ENCODE measurements at regions not wholly inside any gene's neighbourhood (a gene's known extent, or its start where the extent isn't known, plus 50 kb on each side); places are given as distances from the start of the nearest gene placed in this dataset.

DNA sequence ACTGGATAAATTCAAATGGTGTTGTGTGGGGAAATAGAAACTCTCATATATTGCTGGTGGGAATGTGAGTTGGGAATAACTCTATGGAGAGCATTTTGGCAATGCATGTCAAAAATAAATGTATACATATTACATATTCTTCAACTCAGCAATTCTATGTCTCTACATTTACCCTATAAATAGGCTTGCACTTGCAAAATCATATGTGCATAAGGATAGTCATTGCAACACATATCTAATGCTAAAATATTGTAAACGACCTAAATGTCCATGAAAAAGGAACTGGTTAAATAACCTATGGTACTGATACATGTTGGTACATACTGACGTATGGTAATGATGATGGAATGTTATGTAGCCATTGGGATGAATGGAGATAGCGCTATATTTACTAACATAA lies 94.5 kb upstream of the CHD1 start:
- TF ChIP-seq, protein P1, sequence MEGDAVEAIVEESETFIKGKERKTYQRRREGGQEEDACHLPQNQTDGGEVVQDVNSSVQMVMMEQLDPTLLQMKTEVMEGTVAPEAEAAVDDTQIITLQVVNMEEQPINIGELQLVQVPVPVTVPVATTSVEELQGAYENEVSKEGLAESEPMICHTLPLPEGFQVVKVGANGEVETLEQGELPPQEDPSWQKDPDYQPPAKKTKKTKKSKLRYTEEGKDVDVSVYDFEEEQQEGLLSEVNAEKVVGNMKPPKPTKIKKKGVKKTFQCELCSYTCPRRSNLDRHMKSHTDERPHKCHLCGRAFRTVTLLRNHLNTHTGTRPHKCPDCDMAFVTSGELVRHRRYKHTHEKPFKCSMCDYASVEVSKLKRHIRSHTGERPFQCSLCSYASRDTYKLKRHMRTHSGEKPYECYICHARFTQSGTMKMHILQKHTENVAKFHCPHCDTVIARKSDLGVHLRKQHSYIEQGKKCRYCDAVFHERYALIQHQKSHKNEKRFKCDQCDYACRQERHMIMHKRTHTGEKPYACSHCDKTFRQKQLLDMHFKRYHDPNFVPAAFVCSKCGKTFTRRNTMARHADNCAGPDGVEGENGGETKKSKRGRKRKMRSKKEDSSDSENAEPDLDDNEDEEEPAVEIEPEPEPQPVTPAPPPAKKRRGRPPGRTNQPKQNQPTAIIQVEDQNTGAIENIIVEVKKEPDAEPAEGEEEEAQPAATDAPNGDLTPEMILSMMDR (IDR thresholded peaks at IDR 0.05) = no peak

DNA sequence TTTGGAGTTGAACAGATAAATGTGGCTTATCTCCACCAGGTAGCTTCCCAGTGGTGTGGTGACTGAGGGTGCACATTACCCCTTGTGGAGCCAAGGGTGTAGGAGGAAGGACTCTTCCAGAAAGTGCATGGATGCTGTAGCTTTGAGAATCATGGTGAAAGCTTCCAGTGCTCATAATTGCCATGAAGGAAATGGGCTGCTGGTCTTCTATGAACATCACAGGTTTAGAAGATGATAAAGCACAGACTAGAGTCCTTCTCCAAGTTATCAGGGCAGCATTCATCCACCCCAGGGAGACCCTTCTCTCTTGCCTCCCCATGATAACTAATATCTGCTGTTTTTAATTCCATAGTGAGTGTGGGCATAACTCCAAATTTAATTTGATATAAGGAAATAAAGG lies 93.4 kb upstream of the CHD1 start:
- TF ChIP-seq, protein P1 (IDR thresholded peaks at IDR 0.05) = no peak

DNA sequence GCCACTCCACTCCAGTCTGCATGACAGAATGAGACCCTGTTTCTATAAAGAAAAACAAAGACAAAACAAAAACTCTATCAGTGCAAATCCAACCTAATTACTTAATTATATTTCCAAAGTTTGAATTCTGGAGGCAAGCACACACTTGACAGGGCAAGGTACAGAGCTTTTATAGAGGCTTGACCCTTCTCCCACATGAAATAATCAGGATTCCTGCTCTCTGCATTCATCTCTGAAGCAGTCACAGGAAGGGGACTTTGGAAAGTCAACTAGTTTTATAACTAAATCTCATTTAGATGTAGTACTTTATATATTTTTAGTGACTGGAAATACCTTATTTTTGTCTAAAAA lies 91.9 kb upstream of the CHD1 start:
- TF ChIP-seq, protein P1 (IDR thresholded peaks at IDR 0.05) = no peak

DNA sequence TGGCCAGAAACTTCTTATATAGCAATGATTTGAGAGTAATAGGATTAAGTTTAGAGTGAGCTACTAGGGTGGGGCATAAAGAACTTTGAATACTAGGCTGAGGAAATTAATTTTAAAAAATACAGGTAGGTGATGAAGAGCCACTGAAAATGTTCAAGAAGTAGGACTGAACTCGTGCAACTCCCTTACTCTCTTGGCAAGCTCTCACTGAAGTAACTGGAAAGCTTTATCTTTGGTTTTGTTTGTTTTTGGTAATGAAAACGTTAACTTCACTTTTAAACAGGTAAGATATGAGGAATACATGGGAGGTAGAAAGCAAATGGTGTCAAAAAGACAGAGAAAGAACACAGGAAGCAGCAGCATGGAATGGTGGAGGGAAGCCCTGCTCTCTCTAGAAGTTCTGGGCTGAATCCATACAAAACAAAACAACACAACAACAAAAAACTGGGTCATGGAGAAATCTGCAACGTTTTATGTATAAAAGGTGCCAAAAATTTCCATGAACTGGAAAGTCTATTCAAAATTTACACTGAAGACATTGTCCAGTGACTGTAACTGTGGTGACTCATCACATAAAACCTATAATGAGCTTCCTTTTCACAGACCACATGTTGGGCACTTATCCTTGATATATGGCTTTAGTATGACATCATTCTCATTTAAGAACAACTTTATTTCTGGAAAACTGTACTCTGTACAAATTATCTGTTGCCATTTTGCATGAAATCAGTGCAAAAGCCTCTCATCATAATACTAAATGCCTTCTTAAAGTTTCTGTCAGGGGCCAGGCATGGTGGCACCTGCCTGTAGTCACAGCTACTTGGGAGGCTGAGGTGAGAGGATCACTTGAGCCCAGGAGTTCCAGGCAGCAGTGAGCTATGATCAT lies 91.2 kb upstream of the CHD1 start:
- TF ChIP-seq, protein P1 (IDR thresholded peaks at IDR 0.05) = no peak

DNA sequence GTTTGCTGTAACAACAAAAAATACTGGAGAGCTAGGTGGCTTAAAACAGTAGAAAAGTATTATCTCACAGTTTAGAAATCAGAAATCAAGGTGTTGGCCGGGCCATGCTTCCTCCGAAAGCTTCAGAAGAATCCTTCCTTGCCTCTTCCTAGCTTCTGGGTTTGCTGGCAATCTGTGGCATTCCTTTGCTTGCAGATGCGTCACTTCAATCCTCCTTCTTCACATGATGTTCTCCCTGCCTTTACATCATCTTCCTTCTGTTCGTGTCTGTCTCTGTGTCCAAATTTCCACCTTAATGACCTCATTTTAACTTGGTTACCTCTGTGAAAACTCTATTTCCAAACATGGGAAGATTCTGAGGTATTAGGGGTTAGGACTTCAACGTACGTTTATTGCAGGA lies 90.4 kb upstream of the CHD1 start:
- TF ChIP-seq, protein P1 (IDR thresholded peaks at IDR 0.05) = no peak

DNA sequence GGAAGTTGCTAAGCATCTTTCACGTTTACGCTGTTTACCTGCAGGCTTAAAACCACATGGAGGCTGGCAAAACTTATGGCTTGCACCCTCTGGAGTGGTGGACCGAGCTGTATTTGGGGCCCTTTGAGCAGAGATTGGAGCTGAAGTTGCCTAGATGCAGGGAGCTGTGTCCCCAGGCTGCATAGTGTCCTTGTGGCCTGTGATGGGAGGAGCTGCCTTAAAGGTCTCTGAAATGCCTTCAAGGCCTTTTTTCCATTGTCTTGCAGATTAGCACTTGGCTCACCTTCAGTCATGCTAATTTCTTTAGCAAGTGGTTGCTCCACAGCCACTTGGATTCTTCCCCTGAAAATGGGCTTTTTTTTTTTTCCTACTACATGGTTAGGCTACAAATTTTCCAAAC lies 81.5 kb upstream of the CHD1 start:
- TF ChIP-seq, protein P1 (IDR thresholded peaks at IDR 0.05) = no peak

DNA sequence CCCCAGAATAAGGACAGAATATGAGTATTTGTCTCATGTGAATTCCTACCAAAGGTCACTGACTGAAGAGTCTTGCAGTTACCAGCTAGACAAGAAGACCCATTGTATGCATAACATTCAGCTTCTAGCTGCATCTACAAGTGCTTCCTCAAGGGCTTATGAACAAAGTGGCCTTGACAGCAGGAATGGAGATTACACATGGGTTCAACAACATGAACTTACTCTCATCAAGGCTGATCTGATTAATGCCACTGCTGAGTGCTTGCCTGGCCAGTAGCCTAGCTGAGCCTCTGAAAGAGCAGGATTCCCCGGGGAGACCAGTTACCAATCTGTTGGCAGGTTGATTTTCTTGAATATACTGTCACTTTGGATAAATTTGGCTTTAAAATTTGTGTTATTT lies 76.7 kb upstream of the CHD1 start:
- TF ChIP-seq, protein P1 (IDR thresholded peaks at IDR 0.05) = no peak
